Muscle of leg (tissue), 3 donors: ENCODE measurements at regions not wholly inside any gene's neighbourhood (a gene's known extent, or its start where the extent isn't known, plus 50 kb on each side); places are given as distances from the start of the nearest gene placed in this dataset.

Source experiments
- DNase-seq: peaks from one replicate; pipeline ENCODE4 v3.0.0; 2013
- H3K27ac ChIP-seq: one replicate; pipeline ENCODE4 v1.5.1; 2013; ENCODE audit warnings: mild to moderate bottlenecking, low read length, control low read depth
- H3K27me3 ChIP-seq: one replicate; pipeline ENCODE4 v1.6.1; 2013; ENCODE audit warnings: low read length; ENCODE audit not compliant: control insufficient read depth, insufficient read depth
- H3K36me3 ChIP-seq: one replicate; pipeline ENCODE4 v1.6.1; 2013; ENCODE audit warnings: low read length; ENCODE audit not compliant: control insufficient read depth, insufficient read depth
- H3K4me1 ChIP-seq: one replicate; pipeline ENCODE4 v1.6.1; 2013; ENCODE audit warnings: low read length; ENCODE audit not compliant: control insufficient read depth, insufficient read depth
- H3K4me3 ChIP-seq: one replicate; pipeline ENCODE4 v1.5.1; 2013; ENCODE audit warnings: low read length, control low read depth
- H3K9me3 ChIP-seq: replicated peaks from 2 replicates; pipeline ENCODE4 v1.6.1; 2013; ENCODE audit warnings: low read depth, low read length; ENCODE audit not compliant: control insufficient read depth
- WGBS: methylation state at CpG from one replicate; pipeline ENCODE4 v1.1.5; 2013; ENCODE audit warnings: missing lambda C conversion rate; ENCODE audit not compliant: insufficient coverage; 5-methylcytosine and 5-hydroxymethylcytosine counted together

DNA sequence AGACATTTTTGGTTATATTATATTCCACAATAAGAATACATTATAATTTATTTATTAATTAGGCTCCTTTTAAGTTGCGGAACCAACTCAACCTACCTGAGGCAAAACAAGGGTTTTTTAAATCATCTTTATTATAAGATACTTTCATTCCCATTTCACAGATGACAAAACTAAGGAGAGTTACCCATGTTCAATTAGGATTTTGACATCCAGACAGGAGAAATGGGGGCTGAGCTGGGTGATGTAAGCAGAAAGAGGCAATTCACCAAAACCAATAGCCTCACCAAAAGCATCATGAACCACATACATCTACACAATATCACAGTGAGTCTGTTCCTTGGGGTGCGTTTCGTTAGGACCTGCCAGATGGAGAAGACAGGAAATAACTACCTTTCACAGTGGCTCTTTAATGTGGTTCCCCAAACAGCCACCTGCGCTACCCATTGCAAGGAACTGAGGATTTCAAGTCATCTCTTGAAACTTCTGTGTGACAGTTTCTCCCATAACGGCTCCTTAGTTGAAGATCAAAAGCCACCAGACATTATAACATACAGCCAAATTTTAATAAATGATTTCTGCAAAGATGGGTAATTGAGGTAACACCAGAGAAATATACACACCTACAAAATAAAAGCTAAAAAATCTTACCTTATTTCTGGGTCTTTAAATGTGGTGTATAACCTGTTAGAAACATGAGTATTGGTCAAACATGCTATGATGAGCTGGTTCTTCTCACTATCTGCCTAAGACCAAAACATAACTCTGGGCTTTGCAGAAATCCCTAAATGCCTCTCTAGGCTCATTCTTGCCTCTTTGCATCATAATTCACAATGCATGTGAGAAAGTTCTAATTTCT lies 190.6 kb upstream of the LEF1 start:
- H3K9me3 ChIP-seq: no peaks in the 10 kb centered on the region
- H3K36me3 ChIP-seq: no peaks in the 10 kb centered on the region
- no peaks in the 10 kb centered on the region for H3K27me3 ChIP-seq
- H3K4me3 ChIP-seq: no peak overlapping the region
- no peak for DNase-seq
- H3K27ac ChIP-seq: no peak overlapping the region
- 83% methylated on average over 1 of the region's 5 CpGs for WGBS
- H3K4me1 ChIP-seq: peaks cover 35% of the 10 kb centered on the region

DNA sequence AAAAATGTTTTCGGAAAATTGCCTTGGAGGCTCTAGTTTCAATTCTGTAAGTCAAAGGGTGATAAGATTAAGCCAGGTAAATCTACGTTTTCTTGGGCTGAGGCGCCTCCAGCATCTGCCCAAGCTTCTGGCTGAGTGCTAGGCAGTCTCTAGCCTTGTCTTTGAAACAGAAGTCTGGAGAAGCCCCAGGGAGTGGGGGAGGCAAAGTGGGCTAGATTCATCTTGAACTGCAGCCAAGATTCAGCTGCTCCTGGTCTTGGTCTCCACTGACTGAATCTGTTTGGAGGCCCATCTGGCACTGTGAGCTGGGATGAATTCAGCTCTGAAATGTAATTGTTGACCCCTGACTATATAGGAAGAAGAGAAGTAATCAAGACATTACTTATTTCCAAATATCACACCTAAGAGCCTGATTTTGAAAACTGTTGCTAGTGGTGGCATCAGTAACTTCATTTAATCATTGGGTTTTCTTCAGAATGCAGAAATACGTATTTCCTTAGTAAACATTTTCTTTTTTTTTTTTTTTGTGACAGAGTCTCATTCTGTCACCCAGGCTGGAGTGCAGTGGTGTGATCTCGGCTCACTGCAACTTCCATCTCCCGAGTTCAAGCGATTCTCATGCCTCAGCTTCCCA lies 187.3 kb upstream of the LEF1 start:
- Histone ChIP-seq H3K36me3 (no peaks in the 10 kb centered on the region), H3K27me3 (no peaks in the 10 kb centered on the region), H3K4me1 (peaks cover 22% of the 10 kb centered on the region), H3K9me3 (no peaks in the 10 kb centered on the region), H3K4me3 (no peak overlapping the region), H3K27ac (no peak overlapping the region)
- DNase-seq: peak; percentile 60
- WGBS: 81% methylated on average over 5 of the region's 7 CpGs

DNA sequence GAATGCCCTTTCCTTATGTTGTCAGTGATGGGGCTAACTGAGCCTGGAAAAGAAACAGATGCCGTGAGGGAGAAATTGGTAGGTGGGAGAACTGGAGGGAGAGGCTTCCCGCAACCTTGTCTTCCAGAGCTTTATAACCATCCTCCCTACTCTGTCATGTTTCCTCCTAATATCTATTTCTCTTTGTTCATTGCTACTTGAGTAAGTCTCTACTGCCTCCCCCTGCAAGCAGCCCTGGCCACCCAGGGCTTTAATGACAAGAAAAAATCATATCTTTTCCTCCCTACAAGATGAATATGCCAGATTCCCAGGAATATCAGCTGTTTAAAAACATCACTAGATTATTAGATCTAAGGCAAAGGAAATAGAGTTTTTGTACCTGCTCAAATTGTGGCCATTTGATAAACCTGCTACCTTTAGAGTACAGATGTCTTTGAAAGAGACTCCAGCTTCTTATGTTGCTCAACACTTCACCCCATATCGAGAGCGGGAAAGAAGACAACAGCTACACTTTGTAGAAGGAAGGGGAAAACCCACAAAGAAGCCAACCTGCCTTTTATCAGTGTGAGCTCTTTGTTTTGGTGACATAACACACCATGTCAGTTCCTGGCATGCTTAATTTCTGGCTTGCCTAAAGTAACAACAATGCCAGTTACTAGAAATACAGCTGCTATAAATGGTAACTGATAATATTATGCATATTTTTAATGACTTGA lies 186.6 kb upstream of the LEF1 start:
- H3K4me1 ChIP-seq: peaks cover 17% of the 10 kb centered on the region
- H3K36me3 ChIP-seq: no peaks in the 10 kb centered on the region
- peak; percentile 29 for DNase-seq
- no CpG with 5 or more reads among the region's 4 CpGs for WGBS
- no peaks in the 10 kb centered on the region for H3K9me3 ChIP-seq
- H3K4me3 ChIP-seq: no peak overlapping the region
- no peaks in the 10 kb centered on the region for H3K27me3 ChIP-seq
- no peak overlapping the region for H3K27ac ChIP-seq

DNA sequence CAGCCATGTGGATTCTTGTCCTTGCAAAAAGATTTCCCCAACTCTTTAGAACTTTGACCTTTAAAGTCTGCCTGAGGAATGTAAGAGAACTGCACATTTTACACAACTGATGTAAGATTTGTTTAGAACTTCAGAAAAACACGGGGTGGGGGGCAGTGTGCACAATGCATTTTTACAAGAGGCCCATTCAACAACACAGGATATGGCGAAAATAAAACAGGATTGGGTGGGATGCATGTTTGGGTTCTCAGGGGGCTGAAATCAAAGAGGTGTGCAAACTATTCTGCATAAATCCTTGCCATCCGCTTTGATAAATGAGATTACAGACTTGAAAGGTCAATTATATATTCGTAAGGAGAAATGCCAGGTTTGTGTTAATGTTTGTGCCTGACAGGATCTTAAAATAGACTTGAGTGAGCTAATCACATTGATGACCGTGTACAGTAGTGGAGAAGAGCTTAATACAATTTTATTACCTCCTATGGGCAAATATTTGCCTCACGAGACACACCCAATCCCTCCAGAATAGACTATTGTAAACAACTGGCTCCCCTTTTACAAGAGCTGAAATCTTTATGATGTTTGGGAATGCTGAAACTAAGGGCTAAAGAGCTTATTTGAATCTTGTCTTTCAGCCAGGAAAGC lies 184.1 kb upstream of the LEF1 start:
- 86% methylated on average over 1 of the region's 6 CpGs for WGBS
- H3K9me3 ChIP-seq: no peaks in the 10 kb centered on the region
- H3K4me3 ChIP-seq: no peak overlapping the region
- peaks cover 11% of the 10 kb centered on the region for H3K4me1 ChIP-seq
- no peak overlapping the region for H3K27ac ChIP-seq
- no peaks in the 10 kb centered on the region for H3K36me3 ChIP-seq
- no peak for DNase-seq
- no peaks in the 10 kb centered on the region for H3K27me3 ChIP-seq

DNA sequence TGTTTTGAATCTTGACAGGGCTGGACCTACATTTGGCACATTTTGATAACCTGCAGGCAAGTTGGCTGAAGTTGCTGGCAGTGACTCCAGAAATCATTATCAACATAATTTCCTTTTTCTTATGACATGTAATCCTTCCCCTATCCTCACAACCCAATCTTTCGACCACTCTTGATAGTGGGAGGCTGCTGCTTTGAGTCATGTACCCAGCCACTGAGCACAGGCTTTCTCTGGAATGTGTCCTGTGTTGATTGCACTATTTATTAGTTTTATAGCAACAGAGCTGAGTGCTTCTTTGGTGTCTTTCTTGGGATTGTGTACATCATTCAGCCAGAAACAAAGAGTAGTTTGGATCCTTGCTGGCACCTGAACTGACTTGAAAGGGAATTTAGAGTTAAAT lies 183.1 kb upstream of the LEF1 start:
- H3K27me3 ChIP-seq: no peaks in the 10 kb centered on the region
- H3K4me1 ChIP-seq: peaks cover 11% of the 10 kb centered on the region
- no peaks in the 10 kb centered on the region for H3K9me3 ChIP-seq
- no peak overlapping the region for H3K4me3 ChIP-seq
- DNase-seq: no peak
- no CpG with 5 or more reads among the region's 1 CpG for WGBS
- no peaks in the 10 kb centered on the region for H3K36me3 ChIP-seq
- no peak overlapping the region for H3K27ac ChIP-seq

DNA sequence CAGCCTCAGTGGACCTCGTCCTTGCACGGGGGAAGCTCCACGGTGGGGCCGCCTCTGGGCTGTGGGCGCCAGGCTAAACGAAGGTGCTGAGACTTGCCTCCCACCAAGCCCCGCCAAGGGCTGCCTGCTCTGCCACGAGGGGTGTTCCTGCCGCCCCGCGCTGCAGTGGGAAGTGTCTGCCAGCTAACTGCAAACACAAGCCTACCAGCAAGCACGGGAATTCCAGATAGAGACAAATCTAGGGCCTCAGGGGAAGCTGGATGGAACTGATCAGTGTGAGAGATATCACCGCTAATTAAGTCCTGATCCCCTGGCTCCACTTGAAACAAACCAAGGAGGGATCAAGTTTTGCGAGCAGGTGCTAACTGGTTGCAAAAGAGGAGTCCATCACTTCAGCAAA lies 181.6 kb upstream of the LEF1 start:
- Histone ChIP-seq H3K4me3 (no peak overlapping the region), H3K36me3 (no peaks in the 10 kb centered on the region), H3K27ac (no peak overlapping the region), H3K27me3 (no peaks in the 10 kb centered on the region), H3K4me1 (peaks cover 6% of the 10 kb centered on the region), H3K9me3 (no peaks in the 10 kb centered on the region)
- 32% methylated on average over 14 of the region's 14 CpGs for WGBS
- no peak for DNase-seq

DNA sequence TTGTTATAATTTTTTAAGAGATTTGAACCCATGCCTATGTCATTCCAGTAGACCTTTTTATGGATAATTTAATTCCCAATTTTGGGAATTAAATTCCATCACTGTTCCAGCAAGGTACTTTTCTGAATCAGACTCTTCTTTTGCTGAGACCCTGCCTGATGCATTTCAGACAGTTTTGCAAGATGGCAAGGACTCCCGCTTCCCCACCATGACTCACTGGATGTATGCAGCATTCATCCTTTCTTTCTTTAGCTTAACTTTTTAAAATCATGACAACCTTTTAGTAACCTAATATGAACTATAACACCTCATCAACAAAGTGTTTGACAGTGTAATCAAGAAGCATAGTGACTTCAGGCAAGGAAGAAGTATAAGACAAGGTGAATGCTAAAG lies 178.1 kb upstream of the LEF1 start:
- Histone ChIP-seq H3K27me3 (no peaks in the 10 kb centered on the region), H3K9me3 (no peaks in the 10 kb centered on the region), H3K4me1 (peaks cover 4% of the 10 kb centered on the region), H3K27ac (no peak overlapping the region), H3K4me3 (no peak overlapping the region), H3K36me3 (no peaks in the 10 kb centered on the region)
- DNase-seq: no peak
- 83% methylated on average over 1 of the region's 1 CpG for WGBS

DNA sequence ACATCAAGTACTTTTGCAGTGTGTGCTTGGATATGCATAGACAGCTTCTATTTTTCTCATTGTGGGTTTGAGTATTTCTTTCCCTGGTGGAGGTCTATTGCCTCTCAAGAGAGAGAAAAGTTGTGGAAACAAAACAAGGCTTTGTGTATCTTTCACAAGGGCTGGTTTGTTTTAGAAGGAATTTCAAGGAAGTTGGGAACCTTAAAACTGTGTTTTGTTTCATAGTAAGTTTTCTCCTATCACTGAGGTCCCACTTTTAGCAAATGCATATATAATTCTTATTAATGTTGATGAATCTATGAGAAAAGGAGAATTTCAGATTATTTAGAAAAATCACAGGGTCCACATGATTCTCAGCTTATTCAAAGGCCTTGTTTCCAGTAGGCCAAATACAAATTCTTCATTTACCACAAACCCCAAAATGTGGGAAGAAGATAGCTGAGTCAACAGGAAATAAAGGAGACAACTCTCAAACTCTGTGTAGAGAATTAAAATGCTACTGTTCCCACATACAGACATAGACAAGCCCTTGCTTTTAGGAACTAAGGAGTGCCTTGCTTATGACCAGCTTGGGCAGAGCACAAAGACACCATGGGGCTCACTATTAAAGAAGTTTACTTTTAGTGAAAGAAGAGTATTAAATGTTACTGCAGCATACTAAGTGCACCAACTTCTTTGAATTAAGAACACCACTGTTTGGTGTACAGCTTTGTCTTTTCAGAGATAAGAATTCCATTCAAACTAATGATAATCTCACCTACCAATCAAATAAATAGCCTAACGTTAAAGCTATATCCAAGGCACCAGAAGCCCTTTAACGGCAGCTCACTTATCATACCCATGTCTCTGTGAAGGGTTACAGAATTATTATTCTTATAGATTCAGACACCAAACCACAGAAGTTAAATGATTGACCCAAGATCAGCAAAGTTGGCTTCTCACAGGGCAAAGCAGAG lies 177.4 kb upstream of the LEF1 start:
- no peaks in the 10 kb centered on the region for H3K9me3 ChIP-seq
- no peaks in the 10 kb centered on the region for H3K27me3 ChIP-seq
- peaks cover 4% of the 10 kb centered on the region for H3K4me1 ChIP-seq
- H3K27ac ChIP-seq: no peak overlapping the region
- H3K36me3 ChIP-seq: no peaks in the 10 kb centered on the region
- DNase-seq: no peak
- no peak overlapping the region for H3K4me3 ChIP-seq
- WGBS: no CpG with 5 or more reads among the region's 2 CpGs

DNA sequence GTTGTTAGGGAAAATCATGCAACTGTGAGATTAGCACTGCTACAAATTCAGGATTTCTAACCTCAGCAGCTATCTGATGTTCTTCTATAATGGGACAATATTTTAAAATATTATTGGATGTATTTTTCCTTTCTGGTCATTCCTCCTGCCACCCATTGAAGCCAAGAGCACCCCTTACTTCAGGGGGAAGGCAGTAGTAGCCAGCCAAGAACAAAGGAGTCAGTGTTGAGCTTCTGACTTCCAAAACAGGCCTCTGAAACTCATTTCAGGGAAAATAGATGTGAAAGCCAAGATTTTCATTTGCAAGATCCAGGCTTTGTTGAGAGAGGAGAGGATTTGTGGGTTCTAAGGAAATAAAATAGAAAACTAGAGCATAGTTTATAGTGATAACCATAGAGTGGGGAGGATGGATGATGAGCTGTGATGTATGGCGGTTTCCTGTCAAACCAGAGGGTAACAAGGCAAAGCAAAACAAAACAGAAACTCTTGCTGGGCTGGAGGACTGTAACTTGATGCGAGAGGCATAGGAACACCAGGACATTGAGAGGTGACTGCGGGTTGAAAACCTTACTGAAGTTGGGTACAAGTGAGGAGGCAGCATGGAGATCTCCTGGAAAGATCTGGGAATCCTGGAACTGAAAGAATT lies 173.7 kb upstream of the LEF1 start:
- Histone ChIP-seq H3K4me1 (no peaks in the 10 kb centered on the region), H3K36me3 (no peaks in the 10 kb centered on the region), H3K27me3 (no peaks in the 10 kb centered on the region), H3K9me3 (no peaks in the 10 kb centered on the region), H3K4me3 (no peak overlapping the region), H3K27ac (no peak overlapping the region)
- DNase-seq: no peak
- 74% methylated on average over 3 of the region's 3 CpGs for WGBS
